Panc1 (cell line): ENCODE measurements at regions not wholly inside any gene's neighbourhood (a gene's known extent, or its start where the extent isn't known, plus 50 kb on each side); places are given as distances from the start of the nearest gene placed in this dataset.

ENCODE experiments used
- ATAC-seq: fragments of 200-7000 bp; cut with Tn5 transposase; 2 replicates; pipeline ENCODE4 v1.9.1; 2020; ENCODE audit warnings: mild to moderate bottlenecking, moderate library complexity
- BruUV-seq: library from RNA; stranded (reverse); fragments of 400-500 nt; replicated peaks from 2 replicates; lab custom pipeline; 2021; lab: Mats Ljungman, UMichigan
- CTCF ChIA-PET: fragments of 300-600 bp; sonication (Branson Sonifier 250); formaldehyde crosslinking; loops from one replicate; lab custom pipeline; 2022; ENCODE audit warnings: antibody characterized with exemption; lab: Charles Lee
- POLR2A ChIA-PET: fragments of 300-600 bp; sonication (Branson Sonifier 250); formaldehyde crosslinking; loops from one replicate; lab custom pipeline; 2022; ENCODE audit warnings: antibody characterized with exemption; lab: Charles Lee
- DNase-seq: peaks from one replicate; pipeline ENCODE4 v3.0.0-alpha.2; 2010; ENCODE audit warnings: low read depth, low spot score
- H3K27ac ChIP-seq: 2 replicates; pipeline ENCODE4 v1.5.1; 2011; ENCODE audit warnings: mild to moderate bottlenecking, low read length, inconsistent platforms
- H3K27me3 ChIP-seq: fragments of 200-500 bp; sonication (Bioruptor generic); 2 replicates; pipeline ENCODE4 v1.6.0; 2014; ENCODE audit warnings: low read length, inconsistent platforms; ENCODE audit not compliant: control insufficient read depth, insufficient read depth
- H3K36me3 ChIP-seq: fragments of 200-500 bp; sonication (Bioruptor generic); 2 replicates; pipeline ENCODE4 v1.5.1; 2014; ENCODE audit warnings: inconsistent platforms, mild to moderate bottlenecking, low read length, moderate library complexity; ENCODE audit not compliant: control insufficient read depth, insufficient read depth
- H3K4me1 ChIP-seq: 2 replicates; pipeline ENCODE4 v1.5.1; 2011; ENCODE audit warnings: inconsistent platforms, mild to moderate bottlenecking, low read length, moderate library complexity; ENCODE audit not compliant: control insufficient read depth, insufficient read depth
- H3K4me3 ChIP-seq, 2 experiments: 2 replicates each; pipeline ENCODE4 v1.5.1; 2011 to 2012; ENCODE audit warnings: low read depth in 2 of 2, low read length in 2 of 2, mild to moderate bottlenecking in 2 of 2, inconsistent platforms in 1 of 2, moderate library complexity in 1 of 2
- H3K9me3 ChIP-seq: fragments of 200-500 bp; sonication (Bioruptor generic); 2 replicates; pipeline ENCODE4 v1.5.1; 2014; ENCODE audit warnings: low read depth, mild to moderate bottlenecking, inconsistent platforms, low read length, moderate library complexity; ENCODE audit not compliant: control insufficient read depth, insufficient read depth
- CTCF ChIP-seq: fragments of 450-650 bp; IDR thresholded peaks from 2 replicates; pipeline ENCODE4 v1.5.1; 2017; ENCODE audit warnings: mild to moderate bottlenecking
- POLR2AphosphoS5 ChIP-seq: IDR thresholded peaks from 2 replicates; pipeline ENCODE4 v1.6.1; 2012; ENCODE audit warnings: mild to moderate bottlenecking, low read depth, low read length, moderate library complexity
- REST ChIP-seq, 2 experiments: IDR thresholded peaks; 2 replicates each; pipeline ENCODE4 v1.6.1; 2011 to 2012; ENCODE audit warnings: low read depth in 2 of 2, control low read depth in 1 of 2, low read length in 1 of 2, mild to moderate bottlenecking in 1 of 2, moderate library complexity in 1 of 2; ENCODE audit not compliant: insufficient read depth in 1 of 2
- SIN3A ChIP-seq: IDR thresholded peaks from 2 replicates; pipeline ENCODE4 v1.6.1; 2012; ENCODE audit warnings: low read depth, mild to moderate bottlenecking, low read length, moderate library complexity, borderline replicate concordance; ENCODE audit not compliant: insufficient read depth
- TCF7L2 ChIP-seq: IDR thresholded peaks from 2 replicates; pipeline ENCODE4 v1.6.1; 2011; ENCODE audit warnings: mild to moderate bottlenecking, low read depth, low read length, inconsistent platforms
- in situ Hi-C: cut with HindIII; loops from 2 replicates; pipeline ENCODE4 v1.10.0; 2016; ENCODE audit warnings: low sequenced_read_pairs, low pct_unique_long_range_greater_than_20kb
- intact Hi-C: fragments of 100-400 bp; cut with micrococcal nuclease; formaldehyde crosslinking; loops from one replicate; pipeline ENCODE4 v1.10.0; 2022; ENCODE audit not compliant: unreplicated experiment

GRCh38 chr20:17068084-17068711 is 158.6 kb upstream of the PCSK2 start:
- Histone ChIP-seq H3K9me3 (no peaks in the 10 kb centered on the region), H3K4me1 (no peaks in the 10 kb centered on the region), H3K36me3 (no peaks in the 10 kb centered on the region), H3K27ac (no peak overlapping the region), H3K4me3 (no peak overlapping the region), H3K27me3 (no peaks in the 10 kb centered on the region)
- in situ Hi-C loops (no loop called here), intact Hi-C loops (no loop called here)
- DNase-seq (no peak), ATAC-seq (no peak)
- BruUV-seq: no TSS peak
- ChIA-PET CTCF (interaction anchor here (1.1 kb wide), 1 partner anchor 247 kb away, joined by 3 read pairs; no protein-coding TSS in a partner anchor), POLR2A (no interaction called here)
- TF ChIP-seq SIN3A: no peak
- TF ChIP-seq TCF7L2: no peak
- TF ChIP-seq REST (IDR thresholded peaks at IDR 0.05; ENCODE audit: insufficient read depth in 1 of 2, low read depth in 2 of 2, low read length in 1 of 2): no peak
- TF ChIP-seq POLR2AphosphoS5: no peak
- TF ChIP-seq CTCF: no peak

GRCh38 chr20:17077030-17077429 is 149.8 kb upstream of the PCSK2 start:
- no peaks in the 10 kb centered on the region for H3K27me3 ChIP-seq
- H3K9me3 ChIP-seq: no peaks in the 10 kb centered on the region
- H3K27ac ChIP-seq: no peak overlapping the region
- no peak overlapping the region for H3K4me3 ChIP-seq
- H3K36me3 ChIP-seq: no peaks in the 10 kb centered on the region
- ATAC-seq (no peak), DNase-seq (no peak)
- intact Hi-C loops (no loop called here), in situ Hi-C loops (no loop called here)
- no TSS peak for BruUV-seq
- no peaks in the 10 kb centered on the region for H3K4me1 ChIP-seq
- TF ChIP-seq CTCF: no peak
- no peak for TF ChIP-seq TCF7L2
- no peak for TF ChIP-seq SIN3A
- no peak for TF ChIP-seq REST (IDR thresholded peaks at IDR 0.05; ENCODE audit: insufficient read depth in 1 of 2, low read depth in 2 of 2, low read length in 1 of 2)
- no peak for TF ChIP-seq POLR2AphosphoS5
- ChIA-PET CTCF (no interaction called here), POLR2A (no interaction called here)
